ENCODE measurements at regions not wholly inside any gene's neighbourhood (a gene's known extent, or its start where the extent isn't known, plus 50 kb on each side); places are given as distances from the start of the nearest gene placed in this dataset.

GRCh38 chr12:25866586-25867378, 91.7 kb upstream of the RASSF8 start:
- TF ChIP-seq CTCF (IDR thresholded peaks at IDR 0.05): no peak
- TF ChIP-seq POLR2A (IDR thresholded peaks at IDR 0.05): no peak

All from testis (tissue), 2 donors.